PC-9 (cell line): ENCODE measurements at regions not wholly inside any gene's neighbourhood (a gene's known extent, or its start where the extent isn't known, plus 50 kb on each side); places are given as distances from the start of the nearest gene placed in this dataset.

Experiments used
- EZH2 ChIP-seq: fragments of 200-600 bp; sonication (generic); IDR thresholded peaks from 2 replicates; pipeline ENCODE4 v1.8.0; 2017; ENCODE audit warnings: antibody characterized with exemption, low read depth
- TF ChIP-seq, protein P1 (sequence below): fragments of 200-600 bp; sonication (generic); conservative IDR thresholded peaks from 2 replicates; pipeline ENCODE4 v1.6.1; 2017; ENCODE audit warnings: mixed run types, antibody characterized with exemption, mild to moderate bottlenecking, moderate library complexity

DNA sequence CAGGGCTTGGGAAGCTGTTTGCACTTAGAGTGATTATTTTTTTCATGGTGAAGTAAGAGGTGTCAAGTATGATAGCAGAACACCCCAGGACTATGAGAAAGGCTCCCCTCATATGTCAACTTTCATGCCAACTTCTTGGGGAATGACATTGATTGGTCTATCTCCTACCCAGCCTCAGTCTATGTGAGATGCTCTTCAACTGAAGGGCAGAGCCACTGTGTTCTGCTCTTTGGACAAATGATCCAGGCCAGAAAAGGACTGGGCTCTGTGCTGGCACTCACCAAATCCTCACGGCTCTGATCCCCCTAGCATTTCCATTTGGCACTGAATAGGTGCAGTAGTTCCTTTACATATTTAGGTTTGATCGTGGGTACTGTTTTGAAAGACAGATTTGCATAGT, 151.1 kb downstream of the DMRT2 start:
- no peak for TF ChIP-seq EZH2
- TF ChIP-seq, protein P1, sequence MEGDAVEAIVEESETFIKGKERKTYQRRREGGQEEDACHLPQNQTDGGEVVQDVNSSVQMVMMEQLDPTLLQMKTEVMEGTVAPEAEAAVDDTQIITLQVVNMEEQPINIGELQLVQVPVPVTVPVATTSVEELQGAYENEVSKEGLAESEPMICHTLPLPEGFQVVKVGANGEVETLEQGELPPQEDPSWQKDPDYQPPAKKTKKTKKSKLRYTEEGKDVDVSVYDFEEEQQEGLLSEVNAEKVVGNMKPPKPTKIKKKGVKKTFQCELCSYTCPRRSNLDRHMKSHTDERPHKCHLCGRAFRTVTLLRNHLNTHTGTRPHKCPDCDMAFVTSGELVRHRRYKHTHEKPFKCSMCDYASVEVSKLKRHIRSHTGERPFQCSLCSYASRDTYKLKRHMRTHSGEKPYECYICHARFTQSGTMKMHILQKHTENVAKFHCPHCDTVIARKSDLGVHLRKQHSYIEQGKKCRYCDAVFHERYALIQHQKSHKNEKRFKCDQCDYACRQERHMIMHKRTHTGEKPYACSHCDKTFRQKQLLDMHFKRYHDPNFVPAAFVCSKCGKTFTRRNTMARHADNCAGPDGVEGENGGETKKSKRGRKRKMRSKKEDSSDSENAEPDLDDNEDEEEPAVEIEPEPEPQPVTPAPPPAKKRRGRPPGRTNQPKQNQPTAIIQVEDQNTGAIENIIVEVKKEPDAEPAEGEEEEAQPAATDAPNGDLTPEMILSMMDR: no peak
